Kidney glomerular epithelial cell (primary cell): ENCODE measurements at regions not wholly inside any gene's neighbourhood (a gene's known extent, or its start where the extent isn't known, plus 50 kb on each side); places are given as distances from the start of the nearest gene placed in this dataset.

Experiments used
- DNase-seq: peaks from one replicate; lab custom pipeline; 2025; lab: John Stamatoyannopoulos, UW

DNA sequence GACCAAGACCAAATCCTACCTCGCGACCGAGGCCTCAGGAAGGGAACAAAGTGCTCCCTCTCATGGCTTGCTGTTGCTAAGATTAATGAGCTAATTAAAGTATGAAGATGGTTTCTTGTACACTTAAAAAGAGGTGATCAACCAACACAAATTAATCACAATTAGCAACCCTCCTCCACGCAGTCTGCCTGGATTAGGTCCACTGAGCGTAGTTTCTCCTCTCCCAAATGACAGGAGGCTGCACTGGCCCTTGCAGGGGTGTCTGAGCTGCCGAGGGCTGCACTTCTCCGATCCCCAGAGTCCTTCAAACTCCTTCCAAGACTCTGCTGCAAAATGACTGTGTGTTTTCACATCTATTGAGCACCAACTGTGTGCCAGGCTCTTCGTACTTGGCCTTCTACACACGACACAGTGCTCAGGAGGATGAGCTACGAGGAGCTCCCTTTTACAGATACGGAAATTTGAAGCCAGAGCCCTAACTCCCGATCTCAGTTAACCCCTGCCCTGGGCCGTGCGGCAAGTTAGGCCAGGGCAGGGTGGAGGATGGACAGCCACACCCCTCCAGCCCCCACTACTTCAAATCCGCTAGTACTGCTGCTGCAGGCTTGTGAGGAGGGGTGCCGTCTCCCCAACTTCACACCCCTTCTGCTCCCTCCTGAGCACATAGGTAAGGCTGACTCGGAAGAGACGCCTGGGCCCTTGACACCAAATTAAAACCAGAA lies 101.0 kb upstream of the LINGO1 start:
- no peak for DNase-seq

DNA sequence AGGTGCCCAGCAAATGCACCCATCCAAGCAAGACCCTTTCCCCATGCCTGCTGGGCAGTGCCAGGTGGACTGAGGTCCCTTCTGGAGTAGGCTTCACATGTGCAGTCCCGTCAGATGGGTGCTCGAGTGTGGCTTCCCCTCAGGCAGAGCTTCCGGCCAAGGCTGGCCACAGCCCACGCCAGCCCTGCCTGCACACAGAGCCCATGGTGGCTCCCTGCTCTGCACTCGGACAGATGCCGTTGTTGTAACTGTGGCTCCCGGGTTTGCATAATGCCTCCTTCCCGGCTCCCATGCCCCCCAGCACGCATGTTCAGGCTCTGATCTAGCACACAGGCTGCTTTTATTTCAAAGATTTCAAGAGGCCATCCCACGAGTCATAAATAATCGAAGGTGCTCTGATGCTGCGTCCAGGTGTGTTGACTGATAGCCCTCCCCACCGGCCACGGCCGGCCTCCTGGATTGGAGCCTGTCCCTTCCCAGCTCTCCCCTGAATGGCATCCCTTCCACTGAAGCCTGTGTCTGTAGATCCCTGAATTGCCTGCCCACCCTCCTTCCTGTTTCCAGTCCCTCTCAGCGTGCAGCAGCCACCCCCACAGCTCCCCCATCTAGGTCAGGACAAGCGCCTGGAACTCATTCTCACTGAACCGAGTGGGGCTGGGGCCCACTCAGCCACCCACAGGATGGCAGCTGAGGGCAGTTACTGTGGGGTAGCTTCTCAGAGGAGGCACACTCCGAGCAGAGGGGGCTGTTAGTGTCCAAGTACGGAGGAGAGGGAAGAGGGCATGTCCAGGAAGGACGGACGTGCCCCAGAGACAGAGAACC lies 100.0 kb upstream of the LINGO1 start:
- no peak for DNase-seq

DNA sequence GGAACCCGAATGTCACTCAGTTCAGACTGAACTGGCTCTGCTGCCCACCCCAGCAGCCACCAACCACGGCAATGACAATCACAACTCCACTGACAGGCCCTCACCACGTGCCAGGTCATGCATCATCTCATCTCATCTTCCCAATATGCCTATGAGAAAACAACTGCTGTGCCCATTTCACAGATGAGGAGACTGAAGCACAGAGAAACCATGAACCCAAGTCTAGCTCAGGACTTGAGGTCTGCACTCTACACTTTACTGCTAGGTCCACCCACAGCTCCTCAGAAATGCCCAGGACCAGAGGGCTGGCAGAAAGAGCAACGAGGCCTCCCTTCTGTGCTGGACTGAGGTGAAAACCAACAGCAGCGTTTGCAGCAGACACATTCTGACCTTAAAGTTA lies 99.2 kb upstream of the LINGO1 start:
- DNase-seq = no peak

DNA sequence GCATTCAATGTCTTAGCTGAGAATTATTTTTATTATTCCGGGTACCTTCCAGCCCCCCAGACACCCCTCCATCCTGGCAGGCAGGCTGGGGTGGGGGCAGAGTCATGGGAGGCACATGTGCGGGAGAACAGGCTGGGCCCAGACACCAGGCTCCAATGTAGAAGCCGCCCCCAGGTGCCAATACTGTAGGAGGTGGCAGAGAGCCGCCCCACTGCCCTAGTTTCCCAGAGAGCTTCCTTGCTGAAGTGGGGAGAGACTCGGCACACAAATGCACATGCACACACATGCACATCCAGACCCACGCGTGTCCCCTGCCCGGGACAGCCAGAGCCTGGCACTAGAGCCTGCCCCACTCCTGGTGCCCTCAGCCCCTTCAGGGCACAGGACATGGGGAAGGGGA lies 98.4 kb upstream of the LINGO1 start:
- no peak for DNase-seq

DNA sequence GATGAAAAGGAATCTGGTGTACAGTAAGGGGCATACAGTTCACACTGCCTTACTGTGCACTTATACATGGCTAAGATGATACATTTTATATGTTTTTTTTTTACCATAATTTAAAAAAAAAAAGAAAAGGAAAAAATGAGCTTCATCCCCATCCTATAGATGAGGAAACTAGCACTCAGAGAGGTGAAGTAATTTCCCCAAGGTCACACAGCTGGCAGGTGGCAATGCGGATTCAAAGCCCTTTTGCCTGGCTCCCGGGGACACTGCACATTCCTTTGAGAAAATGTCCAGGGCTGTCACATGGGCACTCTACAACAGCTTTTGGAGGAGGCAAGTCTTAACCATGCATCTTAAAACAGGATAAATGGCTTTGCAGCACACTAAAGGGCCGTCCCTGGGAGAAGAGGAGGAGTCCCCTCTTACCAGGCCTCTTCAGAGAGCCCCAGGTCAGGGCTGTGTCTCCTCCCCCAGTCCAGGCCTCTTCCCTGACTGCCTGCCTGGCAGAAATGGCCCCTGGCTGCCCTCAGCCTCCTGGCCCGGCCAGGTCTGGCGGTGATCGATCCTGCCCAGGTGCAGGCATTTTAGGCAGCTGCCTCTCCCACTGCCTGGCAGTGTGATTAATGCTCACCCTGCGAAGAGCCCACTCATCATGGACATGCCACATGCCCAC lies 95.1 kb upstream of the LINGO1 start:
- no peak for DNase-seq

DNA sequence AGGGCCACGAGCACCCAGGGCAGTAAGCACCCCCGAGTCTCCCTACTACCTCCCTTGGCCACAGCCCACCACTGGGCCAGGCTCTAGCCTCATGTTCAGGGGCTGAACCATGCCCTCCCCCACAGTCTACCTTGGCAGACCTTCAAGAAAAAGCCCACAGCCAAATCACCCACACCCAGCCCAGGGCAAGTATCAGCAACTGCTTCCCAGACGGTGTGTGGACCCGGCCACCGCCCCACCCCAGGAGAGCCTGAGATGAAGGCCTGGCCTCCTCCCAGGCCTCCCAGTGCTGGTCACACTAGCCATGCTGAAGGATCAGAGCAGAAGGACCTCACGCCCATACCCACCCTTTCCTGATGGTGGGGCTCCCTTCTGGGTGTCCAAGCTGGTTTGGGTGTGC lies 92.0 kb upstream of the LINGO1 start:
- DNase-seq = no peak

DNA sequence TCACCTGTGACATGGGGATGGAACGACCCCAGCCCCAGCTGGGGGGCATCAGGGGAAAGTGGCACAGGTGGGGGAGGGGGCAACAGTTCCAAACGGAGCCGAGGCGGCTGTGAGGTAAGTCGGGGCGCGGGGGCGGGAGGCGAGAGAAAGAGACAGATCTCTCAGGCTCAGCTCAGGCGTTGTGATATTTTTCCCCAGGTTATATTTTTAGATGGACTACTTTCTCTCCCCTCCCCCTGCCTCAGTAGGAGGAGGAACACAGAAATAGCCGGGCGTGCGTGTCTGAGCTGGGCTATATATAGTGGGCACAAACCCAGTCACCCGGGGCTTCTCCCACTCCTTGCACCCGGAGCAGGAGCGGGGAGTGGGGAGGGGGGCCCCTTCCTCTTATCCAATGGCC lies 91.0 kb upstream of the LINGO1 start:
- DNase-seq = no peak

DNA sequence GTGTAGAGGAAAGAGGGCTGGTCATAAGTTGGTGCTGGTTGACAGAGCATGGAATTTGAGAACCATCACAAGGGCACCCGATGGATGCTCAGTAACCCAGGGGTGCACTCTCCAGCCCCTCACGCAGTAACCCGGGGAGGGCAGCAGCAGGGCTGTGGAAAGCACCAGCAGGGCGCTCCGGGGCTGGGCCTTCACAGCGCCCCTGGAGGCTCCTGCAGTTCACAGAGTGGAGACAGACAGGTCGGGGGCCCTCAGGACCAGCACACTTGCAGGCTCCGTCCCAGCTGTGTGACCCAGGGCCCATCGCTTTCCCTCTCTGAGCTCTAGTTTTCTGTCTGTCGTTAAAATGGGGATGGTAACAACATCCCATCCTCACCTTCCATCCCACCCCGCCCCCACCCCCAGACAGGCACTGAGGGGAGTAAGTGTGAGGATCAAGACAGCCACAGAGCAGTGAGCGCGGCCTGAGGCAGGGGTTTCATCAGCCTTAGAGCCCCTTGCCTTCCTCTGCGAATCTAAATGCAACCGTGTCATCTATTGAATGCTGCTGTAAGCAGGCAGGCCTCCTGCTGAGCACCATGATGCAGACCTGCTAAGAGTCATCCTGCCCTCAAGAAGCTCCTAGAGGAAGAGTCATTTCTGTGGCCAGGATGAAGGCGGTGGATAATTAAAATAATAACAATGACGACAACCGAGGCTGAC lies 90.2 kb upstream of the LINGO1 start:
- DNase-seq = no peak

DNA sequence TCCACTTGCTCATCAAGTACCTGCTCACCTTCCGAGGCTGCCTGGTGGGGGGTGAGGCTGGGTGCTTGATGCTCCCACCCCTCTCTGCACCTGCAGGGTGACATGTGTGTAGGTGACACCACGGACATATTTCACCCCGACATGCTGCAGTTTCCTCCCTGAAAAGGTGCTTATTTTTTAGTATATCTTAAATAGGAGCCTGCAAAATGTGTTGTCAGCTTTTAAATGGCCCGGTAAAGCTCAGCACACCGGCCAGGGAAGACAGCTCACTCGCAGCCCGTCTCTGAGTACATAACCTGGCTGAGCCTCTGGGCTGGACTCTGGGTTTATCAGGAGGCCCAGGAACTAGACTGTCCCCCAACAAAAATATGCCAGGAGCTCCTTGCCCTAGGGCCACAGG lies 89.3 kb upstream of the LINGO1 start:
- DNase-seq = no peak

DNA sequence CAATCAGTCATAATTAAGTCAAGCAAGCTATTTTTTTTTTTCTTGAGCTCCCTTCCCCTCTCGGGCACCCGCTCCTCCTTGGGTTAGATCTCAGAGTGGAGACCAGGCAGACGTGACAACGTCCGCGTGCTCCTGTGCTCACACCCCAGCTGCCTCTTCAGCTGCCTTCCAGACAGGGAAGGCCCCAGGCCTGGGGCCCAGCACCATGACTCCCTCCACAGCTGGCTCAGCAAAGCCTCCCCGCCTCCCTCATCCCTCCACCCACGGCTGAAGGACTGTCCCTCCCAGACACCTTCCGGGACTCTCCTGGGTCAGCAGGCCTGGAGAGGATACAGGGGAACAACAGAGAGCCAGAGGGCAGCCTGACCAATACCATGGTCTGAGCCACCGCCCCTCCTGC lies 87.9 kb upstream of the LINGO1 start:
- DNase-seq = no peak

DNA sequence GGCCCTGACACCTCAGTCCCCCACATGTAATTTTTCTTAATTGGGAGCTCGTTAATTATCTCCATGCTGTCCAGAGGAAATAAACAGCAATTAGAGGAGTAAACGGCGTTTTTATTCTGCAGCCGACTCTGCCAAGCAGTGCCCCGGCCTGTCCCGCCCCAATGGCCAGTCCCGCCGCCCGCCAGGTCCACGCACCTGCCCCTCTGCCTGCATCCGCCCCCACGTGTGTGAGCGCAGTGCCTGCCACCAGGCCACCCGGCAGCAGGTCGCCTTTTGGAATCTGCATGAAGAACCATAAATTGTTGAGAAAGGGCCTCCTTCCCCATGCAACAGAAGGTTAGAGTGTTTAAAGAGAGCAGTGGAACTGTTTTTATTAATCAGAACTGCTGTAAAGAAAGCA lies 87.5 kb upstream of the LINGO1 start:
- DNase-seq = no peak

DNA sequence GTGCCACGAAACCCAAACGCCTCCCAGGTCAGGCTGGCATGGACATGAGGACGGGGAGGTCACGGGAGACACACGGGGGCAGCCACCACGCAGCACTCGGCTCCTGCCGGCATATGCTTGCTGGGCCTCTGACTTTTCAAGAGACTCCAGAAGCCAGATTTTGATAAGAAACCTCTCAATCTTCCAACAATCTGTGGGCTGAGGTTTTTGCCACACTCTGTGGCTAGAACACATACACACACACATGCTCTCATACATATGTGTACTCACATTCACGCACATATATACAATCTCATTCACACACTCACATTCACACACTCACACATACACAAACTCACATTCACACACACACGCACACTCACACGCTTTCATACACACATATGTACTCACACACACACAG lies 86.7 kb upstream of the LINGO1 start:
- no peak for DNase-seq

DNA sequence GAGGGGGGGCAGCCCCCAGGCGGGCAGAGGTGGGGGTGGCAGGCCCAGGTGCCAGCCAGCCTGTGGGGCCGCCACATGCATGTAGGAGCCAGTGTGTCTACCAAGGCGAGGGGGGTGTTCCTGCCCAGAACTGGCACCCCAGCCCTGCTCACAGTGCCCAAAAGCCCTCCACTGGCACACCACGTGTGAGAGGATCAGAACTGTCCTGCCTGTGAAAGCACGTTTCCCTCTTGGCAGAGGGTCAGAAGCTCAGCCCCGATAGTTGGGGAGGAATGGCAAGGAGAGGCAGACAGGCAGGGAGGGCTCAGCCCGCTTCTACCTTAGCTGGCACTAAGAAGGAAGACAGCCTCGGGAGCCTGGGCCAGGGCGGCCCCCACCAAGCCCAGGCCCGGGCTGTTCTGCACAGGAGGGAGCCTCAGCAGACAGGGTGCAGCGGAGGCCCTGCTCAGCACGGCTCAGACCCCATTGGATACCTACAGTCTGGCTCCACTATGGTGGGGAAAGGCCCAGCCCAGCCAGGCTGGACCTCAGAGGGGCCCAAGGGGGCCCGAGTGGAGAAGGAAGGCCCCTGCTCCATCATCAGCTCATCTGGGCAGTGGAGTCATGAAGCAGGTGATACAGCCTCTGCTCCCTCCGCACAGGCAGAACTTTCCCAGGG lies 84.8 kb upstream of the LINGO1 start:
- DNase-seq = no peak

DNA sequence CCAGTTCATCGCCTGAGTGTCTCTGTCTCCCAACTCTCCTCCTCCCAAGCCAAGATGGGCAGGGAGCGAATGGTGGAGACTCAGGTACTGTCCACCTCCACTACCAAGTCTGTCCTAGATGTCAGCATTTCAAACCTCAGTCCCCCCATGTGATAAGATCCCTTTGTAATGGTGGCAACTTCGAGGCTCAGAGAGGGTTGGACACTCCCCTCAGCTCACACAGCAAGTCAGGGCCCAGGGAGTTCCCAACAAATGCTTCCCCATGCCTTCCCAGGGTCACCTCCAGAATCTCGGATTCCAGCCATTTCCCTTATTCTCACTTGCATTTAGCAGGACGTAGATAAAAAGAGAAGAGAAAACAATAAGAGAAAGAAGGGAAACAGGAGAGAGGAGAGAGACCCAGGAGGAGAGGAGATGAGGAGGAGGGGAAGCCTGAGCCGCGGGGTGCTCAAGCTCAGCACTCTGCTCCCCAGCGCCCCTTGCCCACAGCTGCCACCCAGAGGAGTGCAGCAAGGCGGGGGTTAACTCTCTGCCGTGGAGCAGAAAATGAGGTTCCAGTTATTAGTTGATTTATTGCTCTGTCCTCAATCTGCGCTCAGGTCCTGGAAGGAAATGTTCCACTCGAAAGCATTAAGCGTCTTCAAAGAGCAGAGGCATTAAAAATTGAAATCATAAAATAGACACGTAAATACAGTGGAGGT lies 84.1 kb upstream of the LINGO1 start:
- DNase-seq = no peak

DNA sequence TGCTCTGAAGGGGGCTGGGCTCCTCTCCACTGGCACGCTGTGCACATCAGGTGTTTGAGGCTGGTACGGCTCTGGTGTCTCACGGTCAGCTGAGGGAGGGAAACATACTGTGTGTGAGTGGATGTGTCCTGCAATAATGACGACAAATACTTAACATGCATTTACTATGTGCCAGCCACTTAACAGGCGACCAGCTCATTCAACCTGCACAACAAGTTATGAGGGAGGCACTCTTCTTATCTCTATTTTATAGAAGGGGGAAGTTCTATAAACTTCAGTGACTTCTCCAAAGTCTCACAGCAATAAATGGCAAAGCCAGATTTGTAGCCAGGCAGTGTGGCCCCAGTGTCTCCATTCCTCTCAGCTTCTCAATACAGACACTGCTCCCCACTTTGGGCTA lies 83.1 kb upstream of the LINGO1 start:
- no peak for DNase-seq

DNA sequence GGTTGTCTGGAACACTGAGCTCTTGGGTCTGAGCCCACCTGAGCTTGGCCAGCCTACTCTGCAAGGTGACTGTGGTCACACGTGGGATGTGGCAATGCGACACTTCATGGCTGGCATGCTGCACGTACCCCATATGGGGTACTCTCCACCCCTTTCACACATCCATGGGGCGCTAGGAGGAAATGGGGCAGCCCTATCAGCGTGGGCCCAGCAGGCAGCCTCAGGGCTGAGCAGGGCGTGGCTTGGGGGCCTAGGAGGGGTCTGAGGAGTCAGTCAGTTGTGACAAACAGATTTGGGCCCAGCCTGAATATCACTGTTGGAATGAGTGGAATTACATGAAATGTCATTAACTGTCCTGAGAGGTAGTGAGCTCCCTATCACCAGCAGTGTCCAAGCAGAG lies 82.3 kb upstream of the LINGO1 start:
- no peak for DNase-seq

DNA sequence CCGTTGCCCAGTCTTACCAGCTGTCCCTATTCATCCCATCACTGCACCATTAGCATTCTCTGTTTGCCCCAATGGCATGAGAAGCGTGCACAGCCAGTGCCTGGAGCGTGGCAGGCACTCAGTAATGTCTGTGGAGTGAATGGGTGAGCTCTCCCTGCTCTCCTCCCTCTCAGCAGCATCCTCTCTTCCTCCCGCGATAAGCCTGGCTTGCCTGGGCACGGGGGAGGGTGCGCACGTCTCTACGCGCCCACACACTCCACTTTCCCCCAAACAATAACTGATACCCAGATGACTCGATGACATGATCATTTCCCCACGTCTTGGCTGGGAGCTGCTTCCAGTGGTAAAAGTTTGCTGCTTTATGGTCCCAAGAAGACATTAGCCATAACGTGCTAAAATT lies 81.8 kb upstream of the LINGO1 start:
- DNase-seq = no peak

DNA sequence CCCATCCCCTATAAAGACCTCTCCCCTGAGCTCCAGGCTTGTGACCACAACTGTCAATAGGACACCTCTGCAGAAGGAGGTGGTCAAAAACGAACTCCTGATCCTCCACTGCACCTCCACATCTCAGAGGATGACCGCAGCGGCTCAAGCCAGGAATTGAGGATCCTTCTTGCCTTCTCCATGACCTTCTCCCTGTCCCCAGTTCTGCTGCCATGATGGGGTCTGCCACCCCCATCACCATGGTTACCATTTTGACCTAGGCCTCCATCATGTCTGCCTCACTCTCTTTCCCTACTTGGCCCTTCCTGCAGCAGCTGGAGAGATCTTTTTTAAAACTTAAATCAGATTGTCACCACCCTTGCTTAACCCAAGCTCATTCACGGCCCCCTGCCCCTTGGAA lies 81.3 kb upstream of the LINGO1 start:
- no peak for DNase-seq

DNA sequence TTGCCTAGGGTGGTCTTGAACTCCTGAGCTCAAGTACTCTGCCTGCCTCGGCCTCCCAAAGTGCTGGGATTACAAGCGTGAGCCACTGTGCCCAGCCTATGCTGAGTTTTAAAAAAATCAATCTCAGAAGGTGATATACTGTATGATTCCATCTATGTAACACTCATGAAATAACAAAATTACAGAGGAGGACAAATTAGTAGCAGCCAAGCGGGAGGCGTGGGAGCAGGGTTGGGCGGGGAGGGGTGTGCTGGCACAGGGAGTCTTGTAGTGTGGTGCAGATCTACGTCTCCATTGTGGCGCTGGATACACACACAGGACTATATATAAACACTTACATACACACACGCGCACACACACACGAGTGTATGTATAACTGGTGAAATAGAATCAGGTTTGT lies 80.6 kb upstream of the LINGO1 start:
- DNase-seq = no peak

DNA sequence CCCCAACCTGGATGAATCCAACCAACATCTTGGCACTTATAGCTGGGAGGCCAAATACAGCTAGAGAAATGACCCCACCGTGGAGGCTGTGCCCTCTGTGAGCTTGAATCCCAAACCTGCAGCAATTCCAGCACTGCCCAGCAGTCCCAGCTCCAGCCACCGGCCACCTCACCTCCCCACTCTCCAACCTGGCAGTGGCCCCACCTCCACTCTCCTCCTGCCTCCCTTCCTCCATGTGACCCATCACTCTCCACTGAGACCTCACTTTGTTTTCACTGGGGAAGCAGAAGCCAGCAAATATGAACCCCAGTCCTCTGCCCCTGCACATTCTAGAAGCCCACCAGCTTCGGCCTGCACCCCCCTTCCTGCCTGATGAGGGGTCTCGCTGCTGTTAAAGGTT lies 79.7 kb upstream of the LINGO1 start:
- no peak for DNase-seq

DNA sequence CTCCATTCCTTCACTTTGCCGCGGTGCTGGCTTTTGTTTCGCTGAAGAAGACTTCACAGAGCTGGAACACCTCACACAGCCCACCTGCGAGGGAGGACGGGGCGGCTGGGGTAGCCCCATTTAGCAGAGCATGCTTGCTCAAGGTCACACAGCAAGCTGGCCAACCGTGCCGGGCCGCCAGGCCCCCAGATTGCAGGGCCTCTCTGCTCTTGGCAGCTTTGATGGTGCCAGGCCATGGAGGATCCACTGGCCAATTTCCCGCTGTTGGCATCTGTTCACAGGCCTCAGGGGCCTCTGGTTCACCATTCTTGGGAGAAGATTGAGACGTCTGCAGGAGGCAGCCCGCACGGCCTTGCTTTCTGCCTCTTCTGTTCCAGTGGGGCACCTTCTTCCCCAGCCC lies 77.9 kb upstream of the LINGO1 start:
- DNase-seq = no peak
